ENCODE measurements at regions not wholly inside any gene's neighbourhood (a gene's known extent, or its start where the extent isn't known, plus 50 kb on each side); places are given as distances from the start of the nearest gene placed in this dataset.

DNA sequence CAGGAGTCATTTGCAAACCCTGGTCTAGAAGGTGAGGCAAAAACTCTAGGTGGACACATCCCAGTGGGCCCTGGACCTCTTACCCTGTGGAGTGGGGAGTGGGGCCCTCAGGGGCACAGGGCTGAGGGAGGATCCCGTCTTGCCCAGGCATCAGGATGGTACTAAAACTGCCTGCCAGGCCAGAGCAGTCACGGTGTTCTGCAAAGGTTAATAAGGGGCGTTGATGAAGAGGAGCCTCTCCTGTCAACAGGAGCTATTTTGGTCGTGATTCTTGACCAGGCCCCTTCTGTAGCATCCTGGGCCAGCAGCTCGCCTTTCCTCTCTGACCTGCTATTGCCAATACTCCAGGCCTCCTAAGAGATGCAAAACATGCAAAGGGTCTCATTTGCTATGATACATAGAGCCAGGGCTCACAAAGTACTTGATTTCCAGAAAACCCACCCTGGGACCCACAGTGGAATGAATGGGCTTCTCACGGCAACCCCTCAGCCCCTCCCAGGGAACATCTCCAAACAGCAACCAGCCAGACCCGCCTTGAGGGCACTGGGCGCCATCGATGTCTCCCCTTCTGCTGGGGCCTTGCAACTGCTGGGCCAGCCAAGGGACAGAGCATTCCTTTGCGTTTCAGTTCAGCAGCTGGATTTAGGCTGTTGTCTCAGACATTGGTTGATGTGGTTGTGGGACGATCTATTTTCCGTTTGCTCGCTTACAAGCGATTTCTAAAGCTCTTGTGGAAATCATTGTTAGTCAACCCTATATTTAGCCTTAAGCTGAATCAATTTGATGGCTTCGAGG lies 111.1 kb downstream of the PDCL3 start:
- H3K36me3 ChIP-seq (ENCODE audit: control insufficient read depth in 2 of 2, extremely low read depth in 1 of 2, insufficient read depth in 2 of 2, low read length in 2 of 2), result no peaks in the 10 kb centered on the region
- ChIA-PET CTCF (interaction anchor here (0.9 to 1.1 kb wide), 2 partner anchors 11 to 16 kb away, joined by 3 to 4 read pairs; no protein-coding TSS in a partner anchor), POLR2A (no interaction called here)
- H3K4me2 ChIP-seq (ENCODE audit: insufficient read depth, low read length), result no peak overlapping the region
- DNase-seq (ENCODE audit: low read depth, low spot score) (no peak), FAIRE-seq (no peak)
- no peak overlapping the region for H3K9ac ChIP-seq (replicated peaks; ENCODE audit: extremely low read depth, insufficient read depth, low read length)
- no peaks in the 10 kb centered on the region for H3K9me1 ChIP-seq (replicated peaks; ENCODE audit: control insufficient read depth, extremely low read depth, insufficient read depth, low read length)
- H4K20me1 ChIP-seq (replicated peaks; ENCODE audit: control insufficient read depth, extremely low read depth, insufficient read depth, low read length), result no peaks in the 10 kb centered on the region
- no peak overlapping the region for H3K4me3 ChIP-seq (replicated peaks in 1 of 3; ENCODE audit: insufficient read depth in 1 of 3, low read depth in 1 of 3, low read length in 3 of 3)
- dilution Hi-C loops (cut with MboI; ENCODE audit: extremely low pct_ligation_motif_present, low sequenced_read_pairs), result no loop called here
- TF ChIP-seq POLR2AphosphoS5 (IDR thresholded peaks at IDR 0.05; ENCODE audit: insufficient read depth, low read depth, low read length) (no peak), JUN (IDR thresholded peaks at IDR 0.05; ENCODE audit: borderline replicate concordance, insufficient read depth, insufficient read length, low read depth) (no peak), POLR2A (IDR thresholded peaks at IDR 0.05; ENCODE audit: low read depth, low read length) (no peak), GATA2 (IDR thresholded peaks at IDR 0.05; ENCODE audit: insufficient read depth, insufficient read length, low read depth, low read length) (no peak), FOS (IDR thresholded peaks at IDR 0.05; ENCODE audit: borderline replicate concordance, insufficient read depth, low read length) (no peak), EZH2 (IDR thresholded peaks at IDR 0.05; ENCODE audit: borderline replicate concordance, low read depth, low read length, severe bottlenecking) (no peak), MYC (IDR thresholded peaks at IDR 0.05; ENCODE audit: low read depth, low read length) (no peak), MAX (IDR thresholded peaks at IDR 0.05; ENCODE audit: insufficient read depth, insufficient read length) (no peak)
- TF ChIP-seq, protein P1, sequence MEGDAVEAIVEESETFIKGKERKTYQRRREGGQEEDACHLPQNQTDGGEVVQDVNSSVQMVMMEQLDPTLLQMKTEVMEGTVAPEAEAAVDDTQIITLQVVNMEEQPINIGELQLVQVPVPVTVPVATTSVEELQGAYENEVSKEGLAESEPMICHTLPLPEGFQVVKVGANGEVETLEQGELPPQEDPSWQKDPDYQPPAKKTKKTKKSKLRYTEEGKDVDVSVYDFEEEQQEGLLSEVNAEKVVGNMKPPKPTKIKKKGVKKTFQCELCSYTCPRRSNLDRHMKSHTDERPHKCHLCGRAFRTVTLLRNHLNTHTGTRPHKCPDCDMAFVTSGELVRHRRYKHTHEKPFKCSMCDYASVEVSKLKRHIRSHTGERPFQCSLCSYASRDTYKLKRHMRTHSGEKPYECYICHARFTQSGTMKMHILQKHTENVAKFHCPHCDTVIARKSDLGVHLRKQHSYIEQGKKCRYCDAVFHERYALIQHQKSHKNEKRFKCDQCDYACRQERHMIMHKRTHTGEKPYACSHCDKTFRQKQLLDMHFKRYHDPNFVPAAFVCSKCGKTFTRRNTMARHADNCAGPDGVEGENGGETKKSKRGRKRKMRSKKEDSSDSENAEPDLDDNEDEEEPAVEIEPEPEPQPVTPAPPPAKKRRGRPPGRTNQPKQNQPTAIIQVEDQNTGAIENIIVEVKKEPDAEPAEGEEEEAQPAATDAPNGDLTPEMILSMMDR (IDR thresholded peaks at IDR 0.05; ENCODE audit: extremely low read depth in 1 of 2, insufficient read depth in 1 of 2, low read depth in 1 of 2, low read length in 2 of 2), result no peak
- peaks cover 2 to 5% of the 10 kb centered on the region in 2 experiments for H3K27me3 ChIP-seq (ENCODE audit: control insufficient read depth in 2 of 2, insufficient read depth in 2 of 2, low read length in 2 of 2)
- H3K4me1 ChIP-seq (ENCODE audit: control insufficient read depth, extremely low read depth, insufficient read depth, low read length), result no peaks in the 10 kb centered on the region
- H3K27ac ChIP-seq (ENCODE audit: insufficient read depth, low read depth, low read length), result no peak overlapping the region
- intact Hi-C loops (cut with micrococcal nuclease), result no loop called here
- no peaks in the 10 kb centered on the region for H3K9me3 ChIP-seq (replicated peaks; ENCODE audit: control insufficient read depth, insufficient read depth, low read length)
- H2AFZ ChIP-seq (ENCODE audit: low read depth, low read length), result no peak overlapping the region
- H3K79me2 ChIP-seq (ENCODE audit: control insufficient read depth, insufficient read depth, low read length), result no peaks in the 10 kb centered on the region
- no TSS peak for BruUV-seq (replicated peaks)
